NCI-H226 (cell line): ENCODE measurements at regions not wholly inside any gene's neighbourhood (a gene's known extent, or its start where the extent isn't known, plus 50 kb on each side); places are given as distances from the start of the nearest gene placed in this dataset.
"Not testable (repeated sequence)": the region's sequence is repeated elsewhere in the genome, so short reads cannot be mapped to it uniquely, and the experiment has no call there.

ENCODE experiments used
- DNase-seq: peaks from one replicate; pipeline ENCODE4 v3.0.0-alpha.2; 2015

DNA sequence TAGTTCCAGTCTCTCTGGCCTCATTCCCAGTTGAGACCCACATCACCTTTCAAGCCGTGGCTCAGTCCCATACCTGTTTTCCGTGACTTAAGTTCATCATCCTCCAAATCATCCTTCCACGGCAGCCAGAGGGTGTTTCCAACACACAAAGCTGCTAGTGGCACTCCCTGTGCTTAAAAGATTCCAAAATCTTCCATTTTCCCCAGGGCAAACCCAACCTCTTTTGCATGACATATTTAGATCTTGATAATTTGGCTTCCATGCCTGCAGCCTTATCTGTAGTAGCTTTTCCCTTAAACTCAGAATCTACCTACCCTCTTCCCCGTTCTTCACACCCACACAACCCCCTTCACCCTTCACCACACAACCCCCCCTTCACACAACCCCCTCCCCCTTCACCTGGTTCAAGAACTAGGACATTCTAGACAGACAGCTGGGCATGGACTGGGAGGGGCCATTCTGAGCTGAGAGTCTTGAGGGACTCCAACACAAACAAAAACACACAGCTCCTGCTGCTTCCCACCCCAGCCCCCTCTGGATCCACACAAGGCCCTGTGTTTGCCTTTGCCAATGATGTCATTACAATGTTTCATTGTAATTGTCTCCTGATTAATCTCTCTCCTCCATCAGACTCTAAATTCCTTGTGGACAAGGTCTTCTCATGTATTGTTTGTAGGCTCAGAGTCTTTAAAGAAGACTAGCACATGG, 268.2 kb downstream of the SH3GL2 start:
- DNase-seq = no peak

DNA sequence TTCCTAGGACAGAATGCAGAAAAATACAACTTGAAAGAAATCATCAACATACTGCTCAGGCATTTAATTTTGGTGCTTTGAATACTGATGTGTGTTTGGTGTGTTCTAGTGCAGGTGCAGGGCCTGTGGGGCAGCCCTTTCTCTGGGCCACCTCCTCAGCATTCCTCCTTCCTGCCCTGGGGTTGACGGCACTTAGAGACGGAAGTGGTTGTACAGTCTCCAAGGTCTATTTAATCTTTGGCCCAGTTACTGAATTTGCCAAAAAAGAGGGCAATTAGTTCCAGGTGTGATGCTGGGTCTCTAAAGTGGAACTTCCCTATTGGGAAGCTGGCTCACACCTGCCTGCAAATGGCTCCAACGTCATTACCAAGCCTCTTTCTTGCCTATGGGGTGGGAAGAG, 269.0 kb downstream of the SH3GL2 start:
- DNase-seq = no peak

DNA sequence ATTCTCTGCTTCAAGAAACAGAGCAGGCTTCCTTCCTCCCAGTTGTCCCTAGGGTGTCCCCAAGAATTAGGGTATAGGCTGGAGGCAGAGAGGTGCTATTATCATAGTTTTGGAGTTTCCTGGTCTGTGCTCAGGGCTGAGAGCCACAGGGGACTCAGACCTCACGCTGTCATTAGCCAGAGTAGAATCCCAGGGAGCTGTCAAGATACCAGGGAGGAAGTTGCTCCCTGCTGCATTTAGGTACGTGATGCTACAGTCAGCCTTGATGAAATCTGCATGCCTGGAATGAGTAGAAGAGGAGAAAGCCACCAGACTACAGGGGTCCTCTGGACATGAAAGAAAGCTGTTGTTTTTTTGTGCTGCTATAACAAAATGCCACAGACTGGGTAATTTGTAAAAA, 273.2 kb downstream of the SH3GL2 start:
- DNase-seq = no peak

DNA sequence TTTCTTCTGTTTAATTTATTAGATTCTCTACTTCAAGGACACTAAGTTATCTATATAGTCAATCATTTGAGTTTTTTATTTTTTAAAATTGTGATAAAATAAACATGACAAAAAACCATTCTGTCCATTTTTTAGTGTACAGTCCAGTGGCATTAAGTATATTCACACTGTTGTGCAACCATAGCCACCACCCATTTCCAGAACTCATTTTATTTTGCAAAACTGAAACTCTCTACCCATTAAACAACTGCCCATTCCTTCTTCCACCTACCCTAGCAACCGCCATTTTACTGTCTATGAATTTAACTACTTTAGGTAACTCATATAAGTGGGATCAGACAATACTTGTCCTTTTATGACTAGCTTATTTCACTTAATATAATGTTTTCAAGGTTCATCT, 275.6 kb downstream of the SH3GL2 start:
- no peak for DNase-seq

DNA sequence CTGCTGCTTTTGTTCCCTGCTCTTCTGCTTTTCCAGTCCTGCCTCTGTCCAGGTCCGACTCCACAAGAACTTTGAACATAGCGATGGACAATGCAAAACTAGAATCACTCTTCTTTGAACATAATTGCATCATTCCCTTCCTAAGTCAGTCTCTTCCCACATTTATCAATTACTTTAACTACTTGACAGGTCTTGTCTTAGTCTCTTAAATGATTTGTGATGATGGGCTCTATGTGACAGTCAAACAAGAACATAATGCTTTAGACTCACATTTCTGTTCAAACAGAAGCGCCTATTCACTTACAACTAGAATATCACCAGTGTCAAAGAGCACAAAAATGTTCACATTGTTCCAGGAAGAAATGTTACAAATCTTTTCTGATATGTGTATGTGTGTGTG, 278.1 kb downstream of the SH3GL2 start:
- DNase-seq = no peak

DNA sequence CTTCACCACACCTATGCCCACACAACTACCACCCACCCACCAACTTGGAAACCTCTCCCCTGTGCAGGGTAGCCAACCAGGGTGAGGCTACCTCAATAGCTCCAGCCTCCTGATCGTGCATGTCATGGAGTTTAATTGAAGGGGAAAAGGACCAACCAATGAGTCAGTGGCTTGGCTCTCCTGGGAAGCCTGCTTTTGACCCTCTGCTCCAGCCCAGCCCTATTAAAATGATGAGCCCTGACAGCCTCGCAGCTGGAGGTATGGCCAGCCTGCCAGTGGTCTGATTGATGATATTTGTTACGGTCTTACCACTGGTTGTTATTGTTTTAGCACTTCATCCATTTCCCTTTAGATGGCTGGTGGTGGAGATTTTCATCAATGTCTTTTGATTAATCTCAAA, 280.4 kb downstream of the SH3GL2 start:
- DNase-seq = no peak

DNA sequence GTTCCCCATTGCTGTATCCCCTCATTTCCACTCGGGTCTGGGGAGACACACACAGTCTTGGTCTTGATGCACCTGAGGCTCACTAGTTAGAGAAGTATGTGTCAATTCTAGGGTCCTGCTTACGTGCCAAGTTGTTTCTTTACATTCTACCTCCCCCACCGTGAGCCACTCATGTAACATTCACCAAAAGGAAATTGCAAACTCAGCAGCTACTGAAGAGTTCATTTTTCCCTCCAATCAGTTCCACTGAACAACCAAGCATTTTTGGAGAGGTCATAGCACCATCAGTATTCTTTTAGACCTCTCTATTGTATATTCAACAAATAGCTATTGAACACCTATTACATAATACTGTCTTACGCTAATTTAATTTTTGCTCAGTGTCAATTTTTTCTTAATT, 281.1 kb downstream of the SH3GL2 start:
- no peak for DNase-seq

DNA sequence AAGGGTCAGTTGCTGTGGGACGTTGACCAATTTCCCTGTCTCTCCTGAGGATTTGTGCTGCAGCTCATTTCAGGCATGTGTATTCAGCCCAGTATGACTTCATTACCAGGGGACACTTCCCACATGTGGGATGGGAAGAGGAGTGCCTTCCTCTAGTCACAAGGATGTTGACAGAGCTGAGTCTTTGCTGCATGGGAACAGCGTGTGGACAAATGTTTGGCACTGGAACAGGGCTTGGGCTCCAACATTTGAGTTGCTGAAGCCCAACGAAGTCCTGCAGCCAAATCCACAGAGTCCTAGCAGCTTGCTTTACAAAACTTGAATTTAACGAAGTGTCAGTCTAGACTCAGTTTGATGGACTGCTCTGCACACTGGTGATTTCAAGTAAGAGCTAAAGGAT, 283.2 kb downstream of the SH3GL2 start:
- DNase-seq = no peak

DNA sequence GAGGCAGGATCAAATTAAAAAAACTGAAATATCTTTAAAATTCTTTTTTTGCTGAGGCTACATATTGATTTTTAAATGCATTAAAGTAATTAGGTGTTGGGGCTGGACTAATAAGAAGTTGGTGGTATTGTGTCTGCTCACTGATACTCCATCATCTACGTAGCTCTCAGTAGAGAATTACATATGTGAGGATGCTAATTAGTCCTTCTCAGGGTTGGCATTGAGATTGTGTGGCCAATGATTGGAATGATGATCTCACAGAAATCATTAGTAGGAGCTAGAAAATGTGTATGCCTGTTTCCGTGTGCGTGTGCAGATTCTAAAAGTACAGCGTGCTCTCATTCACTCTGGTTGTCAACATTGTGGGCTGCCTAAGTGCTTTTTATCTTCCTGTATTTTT, 283.8 kb downstream of the SH3GL2 start:
- DNase-seq = no peak

DNA sequence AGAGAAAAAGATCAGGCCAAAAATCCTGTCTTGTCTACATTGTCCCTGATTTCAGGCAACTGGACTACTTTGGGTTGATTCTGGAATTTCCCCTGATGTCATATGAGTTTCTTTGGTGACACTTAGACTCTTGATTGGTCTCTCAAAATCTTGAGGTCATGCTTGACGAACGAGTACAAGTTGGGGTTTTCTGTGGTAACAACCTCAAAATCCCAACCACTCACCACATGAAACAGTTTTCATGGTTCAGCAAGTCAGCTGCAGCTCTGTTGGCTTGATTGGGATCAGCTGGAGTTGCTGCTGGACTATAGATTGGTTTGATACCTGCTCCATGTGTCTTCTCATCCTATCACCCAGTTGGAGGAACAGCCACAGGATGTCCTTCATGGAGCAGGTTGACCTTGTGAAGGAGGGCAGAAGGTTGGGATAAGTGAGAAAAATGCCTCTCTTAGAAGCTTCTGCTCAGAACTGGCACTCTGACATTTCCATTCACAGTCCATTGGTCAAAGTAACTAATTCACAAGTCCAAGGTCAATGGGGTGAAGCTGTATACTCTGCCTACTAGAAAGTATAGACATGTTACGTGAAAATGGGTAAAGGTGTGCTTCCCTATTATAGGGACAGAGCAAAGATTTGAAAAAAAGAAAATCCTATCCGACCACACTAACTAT, 284.5 kb downstream of the SH3GL2 start:
- DNase-seq = no peak

DNA sequence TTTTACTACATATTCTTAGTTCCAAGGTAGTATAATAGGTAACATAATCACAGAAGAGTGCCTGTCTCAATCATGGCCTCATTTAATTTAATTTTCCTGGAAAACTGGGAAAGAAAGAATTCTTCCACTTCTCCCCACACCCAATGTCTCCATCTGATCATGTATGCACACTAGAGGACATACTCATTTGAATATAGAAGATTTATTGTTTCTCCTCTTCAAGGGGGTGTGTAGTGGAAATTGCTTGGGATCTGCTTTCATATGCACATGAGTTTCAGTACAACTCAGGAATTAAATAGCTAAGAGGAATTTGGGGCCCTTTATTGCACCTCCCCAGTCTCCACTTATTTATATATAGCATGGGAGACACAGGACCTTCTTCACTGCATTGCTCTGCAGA, 285.1 kb downstream of the SH3GL2 start:
- DNase-seq = no peak

DNA sequence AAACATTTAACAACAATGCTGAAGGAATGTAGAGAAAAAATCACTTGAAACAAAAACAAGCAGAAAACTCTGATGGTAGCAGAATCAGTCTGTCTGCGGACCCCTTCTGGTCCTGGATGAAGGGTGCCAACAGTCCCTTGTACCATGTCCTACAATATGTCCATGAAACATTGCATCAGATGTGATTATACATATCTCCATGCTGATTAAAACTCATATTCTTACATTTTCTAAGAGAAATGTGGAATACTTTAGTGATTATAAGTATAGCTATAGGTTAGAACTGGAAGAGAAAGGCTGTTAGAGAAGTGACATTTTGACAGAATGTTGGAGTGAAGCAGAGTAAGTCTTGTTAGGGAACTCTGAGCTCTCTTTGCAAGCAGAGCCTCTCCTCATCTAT, 286.1 kb downstream of the SH3GL2 start:
- DNase-seq = no peak

DNA sequence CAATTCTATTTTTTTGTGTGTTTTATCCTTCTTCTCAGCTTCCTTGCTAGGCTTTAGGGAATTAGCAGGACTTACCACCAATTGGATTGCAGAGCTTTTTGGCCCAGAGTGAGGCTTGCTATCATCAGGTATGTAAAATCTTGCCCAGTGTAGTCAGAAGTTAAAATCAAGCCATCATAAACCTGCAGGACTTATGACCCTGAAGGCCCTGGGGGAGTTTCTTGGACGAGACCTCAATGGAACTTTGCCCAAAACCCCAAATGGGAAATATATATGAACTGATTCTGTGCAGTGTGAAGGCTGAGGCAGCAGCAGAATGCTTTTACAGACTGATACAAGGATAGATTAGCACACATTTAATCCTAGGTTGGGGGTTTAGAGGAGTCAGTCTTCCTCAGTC, 287.0 kb downstream of the SH3GL2 start:
- DNase-seq = no peak

DNA sequence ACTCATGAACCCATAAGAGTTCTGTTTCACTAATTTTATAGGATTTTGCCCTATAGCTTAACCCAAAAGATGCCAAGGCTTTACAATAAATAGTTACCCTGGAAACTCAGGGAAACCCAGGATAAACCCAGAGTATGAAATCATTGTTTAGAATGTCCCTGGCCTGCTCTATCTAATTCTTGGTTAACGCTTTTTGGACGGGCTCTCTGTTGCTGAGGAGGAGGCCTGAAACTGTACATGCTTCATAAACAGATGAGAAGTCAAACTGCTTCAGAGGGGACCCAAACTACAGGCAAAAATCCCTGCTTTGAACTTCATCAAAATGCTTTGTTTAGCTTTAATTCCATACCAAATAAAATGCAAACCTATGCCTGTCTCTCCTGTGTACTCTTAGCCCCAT, 291.9 kb downstream of the SH3GL2 start:
- DNase-seq = no peak

DNA sequence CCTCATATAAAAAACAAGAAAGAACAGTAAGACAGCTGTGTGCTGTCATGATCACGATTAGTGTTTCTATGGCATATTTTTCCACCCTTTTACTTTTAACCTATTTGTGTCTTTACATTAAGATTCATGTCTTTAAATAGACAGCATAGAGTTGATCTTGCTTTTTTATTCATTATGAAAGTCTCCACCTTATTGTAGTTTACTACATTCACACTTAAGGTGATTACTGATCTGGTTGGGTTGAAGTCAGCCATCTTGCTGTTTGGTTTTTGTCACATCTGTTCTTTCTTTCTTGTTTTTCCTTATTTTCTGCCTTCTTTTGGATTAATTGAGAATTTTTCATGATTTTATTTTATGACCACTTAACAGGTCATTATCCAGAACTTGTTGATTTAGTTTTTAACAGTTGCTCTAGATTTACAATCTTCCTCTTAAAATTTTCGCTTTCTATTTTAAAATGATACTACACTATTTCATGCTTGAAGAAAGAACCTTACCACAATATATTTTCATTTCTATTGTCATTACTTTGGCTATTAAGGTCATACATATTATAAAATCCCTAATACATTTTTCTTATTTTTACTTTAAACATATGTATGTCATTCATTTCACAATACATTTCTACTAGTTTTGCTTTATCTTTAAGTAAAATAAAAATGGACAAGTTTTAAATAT, 292.5 kb downstream of the SH3GL2 start:
- no peak for DNase-seq

DNA sequence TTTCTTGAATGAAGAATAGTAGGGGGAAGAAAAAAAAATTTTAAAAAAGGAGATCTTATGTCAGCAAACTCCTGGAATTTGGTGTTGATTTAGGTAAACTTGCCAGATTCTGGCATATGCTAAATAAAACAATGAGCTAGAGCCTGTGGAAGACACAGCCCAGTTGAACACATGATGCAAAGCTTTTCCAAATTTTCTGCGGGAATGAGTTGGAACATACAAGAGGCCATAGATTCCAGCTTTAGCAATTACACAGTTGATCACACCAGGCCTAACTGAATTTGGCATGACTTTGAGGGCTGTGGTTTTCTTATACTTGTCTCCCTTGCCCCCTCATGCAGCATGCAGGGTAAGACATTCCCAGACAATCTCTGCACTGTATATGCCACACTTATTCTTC, 297.0 kb downstream of the SH3GL2 start:
- no peak for DNase-seq

DNA sequence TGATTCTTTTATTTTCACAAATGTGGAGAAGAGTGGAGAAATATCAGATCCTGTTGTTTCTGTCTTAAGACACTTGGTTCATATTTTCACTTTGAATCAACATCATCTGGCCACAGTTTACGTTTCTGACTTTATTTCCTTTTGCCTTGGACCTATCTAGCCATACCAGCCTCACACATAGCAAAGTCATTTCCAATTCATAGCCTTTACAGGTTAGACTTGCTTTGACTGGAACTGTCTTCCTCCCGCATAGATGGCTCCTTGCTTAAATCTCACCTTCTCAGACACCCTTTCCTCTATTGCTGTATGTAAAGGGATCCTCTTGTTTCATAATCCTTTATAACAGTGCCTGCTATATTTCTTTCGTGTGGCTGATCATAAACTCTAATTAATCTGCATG, 297.8 kb downstream of the SH3GL2 start:
- no peak for DNase-seq

DNA sequence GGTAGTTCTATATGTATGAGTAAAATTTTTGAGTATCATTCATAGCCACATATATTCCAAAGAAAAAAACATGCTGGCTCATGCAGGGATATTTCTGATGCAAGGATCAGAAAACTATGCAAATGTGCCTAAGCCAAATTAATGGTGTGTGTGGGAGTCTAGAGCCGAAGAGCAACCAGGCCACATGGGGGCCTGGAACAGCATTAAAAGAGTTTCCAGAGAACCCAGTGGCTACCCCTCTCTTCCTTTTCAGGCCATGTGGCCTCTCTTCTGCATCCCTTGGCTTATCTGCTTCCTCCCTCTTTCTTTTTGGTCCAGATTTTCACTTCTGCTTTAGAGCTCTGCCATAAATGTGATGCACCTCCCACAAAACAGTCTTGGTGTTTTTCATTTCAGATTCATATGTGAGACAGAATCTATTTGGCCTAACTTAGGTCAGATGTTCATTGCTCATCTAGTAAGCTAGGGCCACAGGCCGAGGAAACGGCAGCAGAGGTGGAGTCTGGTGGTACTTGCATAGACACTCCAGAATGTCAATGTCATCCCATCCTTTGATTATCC, 300.0 kb downstream of the SH3GL2 start:
- no peak for DNase-seq

DNA sequence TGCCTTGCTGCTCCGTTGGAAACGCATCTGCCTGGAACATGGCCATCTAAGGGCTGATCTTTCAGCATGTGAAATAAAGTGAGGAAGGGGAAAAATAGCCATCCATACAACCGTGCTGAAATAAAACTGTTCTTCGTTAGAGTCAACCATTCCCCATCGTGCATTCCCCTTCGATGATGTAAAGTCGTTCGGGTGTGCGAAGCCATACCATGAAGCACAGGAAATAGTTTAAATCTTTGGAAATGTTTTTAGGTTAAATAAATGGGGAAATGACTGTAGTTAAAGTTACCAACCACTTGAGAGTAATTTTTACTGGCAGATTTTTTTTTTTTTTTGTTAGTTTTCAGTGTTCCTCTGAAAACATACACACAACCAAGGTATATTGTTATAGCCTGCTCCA, 302.5 kb downstream of the SH3GL2 start:
- DNase-seq = no peak

DNA sequence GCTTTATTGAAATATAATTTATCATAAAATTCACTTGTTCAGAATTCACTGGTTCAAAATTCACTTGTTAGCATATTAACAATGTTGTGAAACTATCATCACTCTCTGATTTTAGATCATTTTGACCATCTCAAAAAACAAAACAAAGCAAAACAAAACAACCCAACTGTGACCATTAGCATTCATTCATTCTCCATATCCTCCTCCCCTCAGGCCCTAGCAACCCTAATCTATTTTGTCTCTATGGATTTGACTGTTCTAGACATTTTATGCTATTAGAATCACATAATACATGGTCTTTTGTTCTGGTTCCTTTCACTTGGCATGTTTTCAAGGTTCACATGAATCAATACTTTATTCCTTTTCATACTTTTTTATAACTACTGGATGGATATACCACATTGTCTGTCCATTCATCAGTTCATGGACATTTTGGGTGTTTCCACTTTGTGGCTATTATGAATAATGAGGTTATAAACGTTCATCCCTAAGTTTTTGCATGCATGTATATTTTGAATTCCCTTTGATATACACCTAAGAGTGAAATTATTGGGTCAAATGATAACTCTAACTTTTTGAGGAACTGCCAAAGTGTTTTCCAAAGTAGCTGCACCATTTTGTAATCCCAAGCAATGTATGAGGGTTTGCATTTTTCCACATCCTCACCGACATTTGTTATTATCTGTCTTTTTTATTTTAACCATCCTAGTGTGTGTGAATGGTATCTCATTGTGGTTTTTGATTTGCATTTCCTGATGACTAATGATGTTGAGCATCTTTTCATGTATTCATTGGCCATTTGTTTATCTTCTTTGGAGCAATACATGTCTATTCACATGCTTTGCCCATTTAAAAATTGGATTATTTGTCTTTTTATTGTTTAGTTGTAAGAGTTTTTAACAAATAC, 304.1 kb downstream of the SH3GL2 start:
- DNase-seq = no peak

DNA sequence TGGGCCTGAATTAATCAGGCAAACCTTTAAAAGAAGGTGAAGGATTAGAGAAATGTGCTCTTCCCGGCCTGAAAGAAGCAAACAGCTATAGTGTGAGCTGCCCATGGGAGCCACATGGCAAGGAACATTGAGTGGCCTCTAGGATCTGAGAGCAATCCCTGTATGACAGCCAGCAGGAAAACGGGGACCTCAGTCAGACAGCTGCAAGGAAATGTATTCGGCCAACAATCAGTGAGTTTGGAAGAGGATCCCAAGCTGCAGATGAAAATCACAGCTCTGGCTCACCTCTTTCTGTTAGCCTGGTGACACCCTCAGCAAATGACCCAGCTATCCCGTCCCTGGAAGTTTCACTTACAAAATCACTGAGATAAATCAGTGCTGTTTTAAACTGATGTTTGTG, 309.2 kb downstream of the SH3GL2 start:
- DNase-seq = no peak

DNA sequence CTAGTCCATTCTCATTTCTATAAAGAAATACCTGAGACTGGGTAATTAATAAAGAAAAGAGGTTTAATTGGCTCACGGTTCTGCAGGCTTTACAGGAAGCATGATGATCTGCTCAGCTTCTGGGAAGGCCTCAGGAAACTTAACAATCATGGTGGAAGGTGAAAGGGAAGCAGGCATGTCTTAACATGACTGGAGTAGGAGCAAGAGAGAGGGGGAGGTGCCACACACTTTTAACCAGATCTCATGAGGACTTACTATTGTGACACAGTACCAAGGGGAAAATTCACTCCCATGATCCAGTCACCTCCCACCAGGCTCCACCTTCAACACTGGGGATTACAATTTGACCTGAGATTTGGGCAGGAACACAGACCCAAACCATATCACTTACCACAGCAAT, 310.1 kb downstream of the SH3GL2 start:
- DNase-seq = not testable (repeated sequence)
